Adrenal gland (tissue), 5 donors: ENCODE measurements at regions not wholly inside any gene's neighbourhood (a gene's known extent, or its start where the extent isn't known, plus 50 kb on each side); places are given as distances from the start of the nearest gene placed in this dataset.

Experiments
- CTCF ChIP-seq, 6 experiments: fragments of 450-650 bp in 4 of 6; fragments of 200-600 bp in 2 of 6; sonication (generic) in 1 of 6; IDR thresholded peaks; 1 replicate in 5 of 6; 2 replicates in 1 of 6; pipeline versions ENCODE4 v1.5.1 to v1.8.0; 2016 to 2021; ENCODE audit warnings: antibody characterized with exemption in 6 of 6, mild to moderate bottlenecking in 2 of 6, moderate library complexity in 1 of 6
- POLR2A ChIP-seq, 2 donors: fragments of 450-650 bp; IDR thresholded peaks; one replicate each; pipeline ENCODE4 v1.6.1; 2017; ENCODE audit warnings: antibody characterized with exemption in 2 of 2, mild to moderate bottlenecking in 2 of 2, moderate library complexity in 1 of 2
- donor health status: DM: no; HTN: no; CAD: no.

GRCh38 chr6:105974986-105975385 is 111.2 kb upstream of the PRDM1 start:
- TF ChIP-seq CTCF (IDR thresholded peaks at IDR 0.05): no peak
- no peak for TF ChIP-seq POLR2A (IDR thresholded peaks at IDR 0.05)
